ENCODE measurements at regions not wholly inside any gene's neighbourhood (a gene's known extent, or its start where the extent isn't known, plus 50 kb on each side); places are given as distances from the start of the nearest gene placed in this dataset.

DNA sequence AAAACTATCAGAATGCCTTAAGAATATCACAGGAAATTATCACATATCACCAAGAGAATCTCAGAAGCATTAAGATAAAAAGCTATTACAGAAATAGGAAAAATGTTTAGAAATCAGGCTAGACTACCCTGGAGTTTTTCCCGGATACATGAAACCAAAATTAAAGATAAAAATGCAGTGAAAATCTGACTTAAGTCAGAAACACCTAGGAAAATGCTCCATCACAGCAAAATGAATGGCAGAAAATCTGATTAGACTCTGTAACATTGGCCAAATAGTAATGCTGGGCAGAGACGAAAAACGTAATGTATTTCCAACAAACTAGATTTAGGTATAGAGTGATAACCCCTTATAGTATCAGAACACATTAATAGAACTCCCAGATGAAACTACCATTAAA is 1626.7 kb upstream of the C9orf72 start:
- TF ChIP-seq, protein P1, sequence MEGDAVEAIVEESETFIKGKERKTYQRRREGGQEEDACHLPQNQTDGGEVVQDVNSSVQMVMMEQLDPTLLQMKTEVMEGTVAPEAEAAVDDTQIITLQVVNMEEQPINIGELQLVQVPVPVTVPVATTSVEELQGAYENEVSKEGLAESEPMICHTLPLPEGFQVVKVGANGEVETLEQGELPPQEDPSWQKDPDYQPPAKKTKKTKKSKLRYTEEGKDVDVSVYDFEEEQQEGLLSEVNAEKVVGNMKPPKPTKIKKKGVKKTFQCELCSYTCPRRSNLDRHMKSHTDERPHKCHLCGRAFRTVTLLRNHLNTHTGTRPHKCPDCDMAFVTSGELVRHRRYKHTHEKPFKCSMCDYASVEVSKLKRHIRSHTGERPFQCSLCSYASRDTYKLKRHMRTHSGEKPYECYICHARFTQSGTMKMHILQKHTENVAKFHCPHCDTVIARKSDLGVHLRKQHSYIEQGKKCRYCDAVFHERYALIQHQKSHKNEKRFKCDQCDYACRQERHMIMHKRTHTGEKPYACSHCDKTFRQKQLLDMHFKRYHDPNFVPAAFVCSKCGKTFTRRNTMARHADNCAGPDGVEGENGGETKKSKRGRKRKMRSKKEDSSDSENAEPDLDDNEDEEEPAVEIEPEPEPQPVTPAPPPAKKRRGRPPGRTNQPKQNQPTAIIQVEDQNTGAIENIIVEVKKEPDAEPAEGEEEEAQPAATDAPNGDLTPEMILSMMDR (IDR thresholded peaks at IDR 0.05; ENCODE audit: borderline replicate concordance), result no peak
- intact Hi-C loops (cut with micrococcal nuclease), result no loop called here
- no peaks in the 10 kb centered on the region for H3K9me3 ChIP-seq (replicated peaks)
- no peaks in the 10 kb centered on the region for H3K27me3 ChIP-seq (ENCODE audit: low read depth)
- no peaks in the 10 kb centered on the region for H3K4me1 ChIP-seq
- no peak overlapping the region for H3K4me3 ChIP-seq
- H3K27ac ChIP-seq (replicated peaks), result no peak overlapping the region
- DNase-seq, result no peak
- H3K36me3 ChIP-seq, result no peaks in the 10 kb centered on the region

DNA sequence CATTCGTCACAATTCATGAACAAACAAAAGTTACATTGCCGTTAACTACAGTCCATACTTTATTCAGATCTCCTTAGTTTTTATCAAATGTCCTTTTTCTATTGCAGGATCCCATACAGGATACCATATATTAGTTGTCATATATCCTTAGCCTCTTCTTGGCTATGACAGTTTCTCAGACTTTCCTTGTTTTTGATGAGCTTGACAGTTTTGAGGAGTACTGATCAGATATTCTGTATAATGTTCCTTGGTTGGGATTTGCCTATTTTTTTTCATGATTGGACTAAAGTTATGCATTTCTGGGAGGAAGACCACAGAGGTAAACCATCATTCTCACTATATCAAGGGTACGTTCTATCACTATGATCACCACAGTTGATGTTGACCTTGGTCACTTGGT is 1627.4 kb upstream of the C9orf72 start:
- H3K9me3 ChIP-seq (replicated peaks), result no peaks in the 10 kb centered on the region
- no peak overlapping the region for H3K4me3 ChIP-seq
- H3K4me1 ChIP-seq, result no peaks in the 10 kb centered on the region
- TF ChIP-seq, protein P1 (IDR thresholded peaks at IDR 0.05; ENCODE audit: borderline replicate concordance), result no peak
- no peaks in the 10 kb centered on the region for H3K27me3 ChIP-seq (ENCODE audit: low read depth)
- intact Hi-C loops (cut with micrococcal nuclease), result no loop called here
- H3K27ac ChIP-seq (replicated peaks), result no peak overlapping the region
- no peak for DNase-seq
- no peaks in the 10 kb centered on the region for H3K36me3 ChIP-seq

DNA sequence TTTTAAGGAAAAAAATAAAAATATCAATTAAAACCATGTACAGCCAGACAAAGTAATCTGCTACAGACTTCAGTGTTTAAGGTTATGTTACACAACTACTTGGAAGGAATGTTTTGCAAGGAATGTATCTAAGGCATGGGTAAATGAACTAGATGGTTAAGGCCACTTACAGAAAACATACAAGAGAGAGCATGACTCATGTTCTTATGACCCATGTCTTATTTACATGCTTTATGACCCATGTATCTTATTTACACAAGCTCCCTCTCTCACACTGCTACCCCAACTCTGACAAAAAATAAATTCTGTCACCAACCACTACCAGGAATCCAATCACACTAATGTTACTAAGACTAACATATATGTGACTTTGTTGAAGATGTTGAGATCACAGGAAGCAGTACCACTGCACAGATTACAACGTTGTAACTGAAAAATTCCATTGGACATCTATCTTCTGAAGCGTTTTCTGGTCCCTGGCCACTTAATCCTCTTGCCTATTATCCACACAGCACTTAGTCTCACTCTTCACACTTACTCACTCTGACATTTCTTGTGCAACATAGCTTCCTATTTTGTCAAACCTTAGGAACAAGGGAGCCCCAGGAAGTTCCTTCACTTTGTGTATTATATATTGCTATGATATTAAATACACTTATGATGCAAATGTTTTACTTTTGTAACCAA is 1630.1 kb upstream of the C9orf72 start:
- Histone ChIP-seq H3K4me1 (no peaks in the 10 kb centered on the region), H3K27me3 (ENCODE audit: low read depth) (peaks cover under 1% of the 10 kb centered on the region), H3K27ac (replicated peaks) (no peak overlapping the region), H3K4me3 (no peak overlapping the region), H3K9me3 (replicated peaks) (no peaks in the 10 kb centered on the region), H3K36me3 (no peaks in the 10 kb centered on the region)
- TF ChIP-seq, protein P1 (IDR thresholded peaks at IDR 0.05; ENCODE audit: borderline replicate concordance), result no peak
- DNase-seq, result no peak
- intact Hi-C loops (cut with micrococcal nuclease), result no loop called here

DNA sequence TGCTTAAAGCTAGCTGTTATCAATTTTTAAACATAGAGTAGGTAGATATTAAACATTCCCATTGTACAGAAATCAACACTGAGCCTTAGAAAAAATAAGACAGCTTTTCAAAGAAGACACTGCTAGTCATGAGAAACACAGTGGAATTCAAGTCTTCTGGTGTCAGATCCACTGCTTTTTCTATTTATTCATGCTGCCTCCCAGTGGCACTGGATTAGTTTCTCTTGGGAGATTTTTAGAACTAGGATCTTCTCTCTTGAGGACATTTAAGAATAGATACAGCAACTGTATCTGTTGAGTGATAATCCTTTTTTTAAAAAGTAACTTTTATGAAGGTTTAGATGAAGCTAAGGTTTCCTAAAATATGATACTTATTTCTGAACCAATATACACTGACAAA is 1635.4 kb upstream of the C9orf72 start:
- no peak for DNase-seq

DNA sequence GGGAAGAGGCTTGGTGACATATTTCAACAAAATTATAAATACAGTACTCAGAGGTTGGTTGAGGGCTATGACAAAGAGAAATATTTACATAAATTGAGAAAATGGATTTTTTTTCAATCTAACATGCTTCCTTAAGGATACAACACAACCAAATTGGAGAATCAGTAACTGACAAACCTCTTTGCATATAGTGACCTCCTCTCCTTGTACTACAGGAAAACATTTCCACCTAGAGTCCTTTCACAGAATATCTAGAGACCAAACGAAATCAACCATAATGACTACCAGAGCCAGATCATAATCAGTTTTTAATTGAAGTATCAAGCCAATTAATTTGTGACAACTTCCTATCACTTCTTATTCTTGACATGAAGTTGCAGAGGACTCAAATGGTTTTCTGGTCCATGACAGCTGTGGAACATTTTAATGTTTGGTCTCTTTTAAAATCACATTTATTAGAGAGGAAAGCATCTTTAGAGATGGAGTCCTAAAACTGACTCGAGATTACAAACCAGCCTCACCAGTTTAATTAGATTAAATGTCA is 1636.5 kb upstream of the C9orf72 start:
- Histone ChIP-seq H3K27ac (replicated peaks) (no peak overlapping the region), H3K4me3 (no peak overlapping the region), H3K36me3 (no peaks in the 10 kb centered on the region), H3K9me3 (replicated peaks) (no peaks in the 10 kb centered on the region), H3K4me1 (peaks cover 28% of the 10 kb centered on the region), H3K27me3 (ENCODE audit: low read depth) (peaks cover 60% of the 10 kb centered on the region)
- intact Hi-C loops (cut with micrococcal nuclease), result no loop called here
- TF ChIP-seq, protein P1 (IDR thresholded peaks at IDR 0.05; ENCODE audit: borderline replicate concordance), result no peak
- DNase-seq, result no peak

More for the DNA sequence above, 1635.4 kb upstream of the C9orf72 start:
- H3K36me3 ChIP-seq, result no peaks in the 10 kb centered on the region
- no peak overlapping the region for H3K4me3 ChIP-seq
- H3K27me3 ChIP-seq (ENCODE audit: low read depth), result peaks cover 48% of the 10 kb centered on the region
- no peaks in the 10 kb centered on the region for H3K9me3 ChIP-seq (replicated peaks)
- H3K4me1 ChIP-seq, result peaks cover 22% of the 10 kb centered on the region
- intact Hi-C loops (cut with micrococcal nuclease), result no loop called here
- no peak overlapping the region for H3K27ac ChIP-seq (replicated peaks)
- TF ChIP-seq, protein P1 (IDR thresholded peaks at IDR 0.05; ENCODE audit: borderline replicate concordance), result no peak

All from left ventricle myocardium inferior (tissue), 1 donor.